ENCODE measurements at regions not wholly inside any gene's neighbourhood (a gene's known extent, or its start where the extent isn't known, plus 50 kb on each side); places are given as distances from the start of the nearest gene placed in this dataset.
A peak's percentile ranks its signal among the peaks of the same experiment; 100 is the strongest.
"Not testable (repeated sequence)": the region's sequence is repeated elsewhere in the genome, so short reads cannot be mapped to it uniquely, and the experiment has no call there.

GRCh38 chr2:194867328-194867727 is 789.7 kb upstream of the SLC39A10 start:
- Histone ChIP-seq H3K9me3 (ENCODE audit: control extremely low read depth in 1 of 5, control insufficient read depth in 4 of 5, insufficient read depth in 2 of 5, low read depth in 1 of 5, low read length in 4 of 5) (no peaks in the 10 kb centered on the region), H3K27ac (ENCODE audit: insufficient read depth in 1 of 2, low read depth in 1 of 2, low read length in 2 of 2, poor library complexity in 1 of 2, severe bottlenecking in 2 of 2) (no peak overlapping the region), H3K4me3 (ENCODE audit: control insufficient read depth in 1 of 7, extremely low read depth in 1 of 7, insufficient read depth in 4 of 7, low read depth in 2 of 7, low read length in 6 of 7) (no peak overlapping the region), H3K4me1 (ENCODE audit: control extremely low read depth in 1 of 4, control insufficient read depth in 4 of 4, insufficient read depth in 4 of 4, low read length in 3 of 4) (no peaks in the 10 kb centered on the region), H3K27me3 (replicated peaks in 2 of 5; ENCODE audit: control insufficient read depth in 4 of 5, insufficient read depth in 5 of 5, low read length in 4 of 5) (no peaks in the 10 kb centered on the region), H3K36me3 (ENCODE audit: control insufficient read depth in 4 of 4, insufficient read depth in 4 of 4, low read length in 3 of 4) (no peaks in the 10 kb centered on the region)
- no CpG with 5 or more reads among the region's 1 CpG for WGBS (ENCODE audit: insufficient coverage)
- DNase-seq, result peak in 2 of 3 donors; percentile 5 to 15
- ChIA-PET CTCF (interaction anchor here (0.7 to 1.5 kb wide), 3 partner anchors 10 to 1882 kb away, joined by 3 read pairs; no protein-coding TSS in a partner anchor), POLR2A (no interaction called here)

GRCh38 chr2:194854941-194855340 is 802.1 kb upstream of the SLC39A10 start:
- no peak for DNase-seq
- H3K9me3 ChIP-seq (ENCODE audit: control extremely low read depth in 1 of 5, control insufficient read depth in 4 of 5, insufficient read depth in 2 of 5, low read depth in 1 of 5, low read length in 4 of 5), result no peaks in the 10 kb centered on the region
- CTCF ChIA-PET, result no interaction called here
- no peaks in the 10 kb centered on the region for H3K27me3 ChIP-seq (replicated peaks in 2 of 5; ENCODE audit: control insufficient read depth in 4 of 5, insufficient read depth in 5 of 5, low read length in 4 of 5)
- no peaks in the 10 kb centered on the region for H3K4me1 ChIP-seq (ENCODE audit: control extremely low read depth in 1 of 4, control insufficient read depth in 4 of 4, insufficient read depth in 4 of 4, low read length in 3 of 4)
- H3K4me3 ChIP-seq (ENCODE audit: control insufficient read depth in 1 of 7, extremely low read depth in 1 of 7, insufficient read depth in 4 of 7, low read depth in 2 of 7, low read length in 6 of 7), result no peak overlapping the region
- no peak overlapping the region for H3K27ac ChIP-seq (ENCODE audit: insufficient read depth in 1 of 2, low read depth in 1 of 2, low read length in 2 of 2, poor library complexity in 1 of 2, severe bottlenecking in 2 of 2)
- H3K36me3 ChIP-seq (ENCODE audit: control insufficient read depth in 4 of 4, insufficient read depth in 4 of 4, low read length in 3 of 4), result no peaks in the 10 kb centered on the region
- WGBS (ENCODE audit: insufficient coverage), result 100% methylated on average over 4 of the region's 5 CpGs
- POLR2A ChIA-PET, result no interaction called here

GRCh38 chr2:194842871-194843270 is 814.2 kb upstream of the SLC39A10 start:
- no peaks in the 10 kb centered on the region for H3K4me1 ChIP-seq (ENCODE audit: control extremely low read depth in 1 of 4, control insufficient read depth in 4 of 4, insufficient read depth in 4 of 4, low read length in 3 of 4)
- DNase-seq, result peak in 1 of 3 donors; percentile 7
- H3K36me3 ChIP-seq (ENCODE audit: control insufficient read depth in 4 of 4, insufficient read depth in 4 of 4, low read length in 3 of 4), result no peaks in the 10 kb centered on the region
- no peaks in the 10 kb centered on the region for H3K27me3 ChIP-seq (replicated peaks in 2 of 5; ENCODE audit: control insufficient read depth in 4 of 5, insufficient read depth in 5 of 5, low read length in 4 of 5)
- no peak overlapping the region for H3K27ac ChIP-seq (ENCODE audit: insufficient read depth in 1 of 2, low read depth in 1 of 2, low read length in 2 of 2, poor library complexity in 1 of 2, severe bottlenecking in 2 of 2)
- CTCF ChIA-PET, result interaction anchor here (1.2 kb wide), 1 partner anchor 24 kb away, joined by 3 read pairs; no protein-coding TSS in a partner anchor
- peaks cover 0 to 1% (median 0%) of the 10 kb centered on the region in 5 experiments for H3K9me3 ChIP-seq (ENCODE audit: control extremely low read depth in 1 of 5, control insufficient read depth in 4 of 5, insufficient read depth in 2 of 5, low read depth in 1 of 5, low read length in 4 of 5)
- no peak overlapping the region for H3K4me3 ChIP-seq (ENCODE audit: control insufficient read depth in 1 of 7, extremely low read depth in 1 of 7, insufficient read depth in 4 of 7, low read depth in 2 of 7, low read length in 6 of 7)
- WGBS (ENCODE audit: insufficient coverage), result 47% methylated on average over 7 of the region's 8 CpGs
- POLR2A ChIA-PET, result no interaction called here

- H3K36me3 ChIP-seq (ENCODE audit: control insufficient read depth in 4 of 4, insufficient read depth in 4 of 4, low read length in 3 of 4); H3K4me1 ChIP-seq (ENCODE audit: control extremely low read depth in 1 of 4, control insufficient read depth in 4 of 4, insufficient read depth in 4 of 4, low read length in 3 of 4); H3K27ac ChIP-seq (ENCODE audit: insufficient read depth in 1 of 2, low read depth in 1 of 2, low read length in 2 of 2, poor library complexity in 1 of 2, severe bottlenecking in 2 of 2); CTCF ChIA-PET; H3K27me3 ChIP-seq (replicated peaks in 2 of 5; ENCODE audit: control insufficient read depth in 4 of 5, insufficient read depth in 5 of 5, low read length in 4 of 5); H3K4me3 ChIP-seq (ENCODE audit: control insufficient read depth in 1 of 7, extremely low read depth in 1 of 7, insufficient read depth in 4 of 7, low read depth in 2 of 7, low read length in 6 of 7); H3K9me3 ChIP-seq (ENCODE audit: control extremely low read depth in 1 of 5, control insufficient read depth in 4 of 5, insufficient read depth in 2 of 5, low read depth in 1 of 5, low read length in 4 of 5); DNase-seq; POLR2A ChIA-PET: not testable (repeated sequence)
- no CpG with 5 or more reads among the region's 2 CpGs for WGBS (ENCODE audit: insufficient coverage)
Measured at GRCh38 chr2:194834371-194834770, 822.7 kb upstream of the SLC39A10 start.

GRCh38 chr2:194826241-194826640 is 830.8 kb upstream of the SLC39A10 start:
- POLR2A ChIA-PET, result no interaction called here
- CTCF ChIA-PET, result no interaction called here
- Histone ChIP-seq H3K4me1 (ENCODE audit: control extremely low read depth in 1 of 4, control insufficient read depth in 4 of 4, insufficient read depth in 4 of 4, low read length in 3 of 4) (no peaks in the 10 kb centered on the region), H3K27me3 (replicated peaks in 2 of 5; ENCODE audit: control insufficient read depth in 4 of 5, insufficient read depth in 5 of 5, low read length in 4 of 5) (no peaks in the 10 kb centered on the region), H3K27ac (ENCODE audit: insufficient read depth in 1 of 2, low read depth in 1 of 2, low read length in 2 of 2, poor library complexity in 1 of 2, severe bottlenecking in 2 of 2) (no peak overlapping the region), H3K4me3 (ENCODE audit: control insufficient read depth in 1 of 7, extremely low read depth in 1 of 7, insufficient read depth in 4 of 7, low read depth in 2 of 7, low read length in 6 of 7) (no peak overlapping the region), H3K36me3 (ENCODE audit: control insufficient read depth in 4 of 4, insufficient read depth in 4 of 4, low read length in 3 of 4) (no peaks in the 10 kb centered on the region), H3K9me3 (ENCODE audit: control extremely low read depth in 1 of 5, control insufficient read depth in 4 of 5, insufficient read depth in 2 of 5, low read depth in 1 of 5, low read length in 4 of 5) (no peaks in the 10 kb centered on the region)
- no peak for DNase-seq

- Histone ChIP-seq H3K4me3 (ENCODE audit: control insufficient read depth in 1 of 7, extremely low read depth in 1 of 7, insufficient read depth in 4 of 7, low read depth in 2 of 7, low read length in 6 of 7) (no peak overlapping the region), H3K9me3 (ENCODE audit: control extremely low read depth in 1 of 5, control insufficient read depth in 4 of 5, insufficient read depth in 2 of 5, low read depth in 1 of 5, low read length in 4 of 5) (no peaks in the 10 kb centered on the region), H3K4me1 (ENCODE audit: control extremely low read depth in 1 of 4, control insufficient read depth in 4 of 4, insufficient read depth in 4 of 4, low read length in 3 of 4) (no peaks in the 10 kb centered on the region), H3K27ac (ENCODE audit: insufficient read depth in 1 of 2, low read depth in 1 of 2, low read length in 2 of 2, poor library complexity in 1 of 2, severe bottlenecking in 2 of 2) (no peak overlapping the region), H3K36me3 (ENCODE audit: control insufficient read depth in 4 of 4, insufficient read depth in 4 of 4, low read length in 3 of 4) (no peaks in the 10 kb centered on the region), H3K27me3 (replicated peaks in 2 of 5; ENCODE audit: control insufficient read depth in 4 of 5, insufficient read depth in 5 of 5, low read length in 4 of 5) (no peaks in the 10 kb centered on the region)
- POLR2A ChIA-PET, result no interaction called here
- no peak for DNase-seq
- WGBS (ENCODE audit: insufficient coverage), result no CpG with 5 or more reads among the region's 2 CpGs
- CTCF ChIA-PET, result no interaction called here
Measured at GRCh38 chr2:194824450-194824849, 832.6 kb upstream of the SLC39A10 start.

GRCh38 chr2:194822657-194823056 is 834.4 kb upstream of the SLC39A10 start:
- ChIA-PET POLR2A (no interaction called here), CTCF (no interaction called here)
- H3K36me3 ChIP-seq (ENCODE audit: control insufficient read depth in 4 of 4, insufficient read depth in 4 of 4, low read length in 3 of 4), result no peaks in the 10 kb centered on the region
- DNase-seq, result no peak
- WGBS (ENCODE audit: insufficient coverage), result 95% methylated on average over 3 of the region's 5 CpGs
- H3K27me3 ChIP-seq (replicated peaks in 2 of 5; ENCODE audit: control insufficient read depth in 4 of 5, insufficient read depth in 5 of 5, low read length in 4 of 5), result no peaks in the 10 kb centered on the region
- no peak overlapping the region for H3K4me3 ChIP-seq (ENCODE audit: control insufficient read depth in 1 of 7, extremely low read depth in 1 of 7, insufficient read depth in 4 of 7, low read depth in 2 of 7, low read length in 6 of 7)
- H3K27ac ChIP-seq (ENCODE audit: insufficient read depth in 1 of 2, low read depth in 1 of 2, low read length in 2 of 2, poor library complexity in 1 of 2, severe bottlenecking in 2 of 2), result no peak overlapping the region
- no peaks in the 10 kb centered on the region for H3K9me3 ChIP-seq (ENCODE audit: control extremely low read depth in 1 of 5, control insufficient read depth in 4 of 5, insufficient read depth in 2 of 5, low read depth in 1 of 5, low read length in 4 of 5)
- no peaks in the 10 kb centered on the region for H3K4me1 ChIP-seq (ENCODE audit: control extremely low read depth in 1 of 4, control insufficient read depth in 4 of 4, insufficient read depth in 4 of 4, low read length in 3 of 4)

Measured in common myeloid progenitor, CD34-positive (primary cell).